Mucosa of rectum (tissue), 2 donors: ENCODE measurements at regions not wholly inside any gene's neighbourhood (a gene's known extent, or its start where the extent isn't known, plus 50 kb on each side); places are given as distances from the start of the nearest gene placed in this dataset.

Source experiments
- H3K27ac ChIP-seq, 2 donors: one replicate each; pipeline ENCODE4 v1.7.0; 2013; ENCODE audit warnings: inconsistent platforms in 2 of 2, low read depth in 2 of 2, low read length in 2 of 2
- H3K27me3 ChIP-seq, 2 donors: one replicate each; pipeline ENCODE4 v1.7.0; 2013; ENCODE audit warnings: low read length in 2 of 2; ENCODE audit not compliant: control insufficient read depth in 2 of 2, insufficient read depth in 2 of 2
- H3K36me3 ChIP-seq, 2 donors: one replicate each; pipeline ENCODE4 v1.7.0; 2013; ENCODE audit warnings: low read length in 2 of 2; ENCODE audit not compliant: control insufficient read depth in 2 of 2, insufficient read depth in 2 of 2
- H3K4me1 ChIP-seq, 2 donors: one replicate each; pipeline ENCODE4 v1.7.0; 2013; ENCODE audit warnings: low read length in 2 of 2, mild to moderate bottlenecking in 1 of 2; ENCODE audit not compliant: control insufficient read depth in 2 of 2, insufficient read depth in 2 of 2
- H3K4me3 ChIP-seq, 2 donors: one replicate each; pipeline ENCODE4 v1.7.0; 2013; ENCODE audit warnings: low read length in 2 of 2
- H3K9ac ChIP-seq, 2 donors: one replicate each; pipeline ENCODE4 v1.7.0; 2013; ENCODE audit warnings: low read length in 2 of 2, low read depth in 1 of 2, mild to moderate bottlenecking in 1 of 2
- H3K9me3 ChIP-seq, 2 donors: one replicate each; pipeline ENCODE4 v1.7.0; 2013; ENCODE audit warnings: low read length in 2 of 2; ENCODE audit not compliant: control insufficient read depth in 2 of 2
- donor health status: healthy.
- donor health status: Normal muscosa, but diverticular disease.

GRCh38 chr3:30252474-30252873, 353.9 kb upstream of the TGFBR2 start:
- Histone ChIP-seq H3K9me3 (no peaks in the 10 kb centered on the region), H3K27me3 (no peaks in the 10 kb centered on the region), H3K27ac (no peak overlapping the region), H3K9ac (no peak overlapping the region), H3K4me1 (no peaks in the 10 kb centered on the region), H3K4me3 (no peak overlapping the region), H3K36me3 (no peaks in the 10 kb centered on the region)

DNA sequence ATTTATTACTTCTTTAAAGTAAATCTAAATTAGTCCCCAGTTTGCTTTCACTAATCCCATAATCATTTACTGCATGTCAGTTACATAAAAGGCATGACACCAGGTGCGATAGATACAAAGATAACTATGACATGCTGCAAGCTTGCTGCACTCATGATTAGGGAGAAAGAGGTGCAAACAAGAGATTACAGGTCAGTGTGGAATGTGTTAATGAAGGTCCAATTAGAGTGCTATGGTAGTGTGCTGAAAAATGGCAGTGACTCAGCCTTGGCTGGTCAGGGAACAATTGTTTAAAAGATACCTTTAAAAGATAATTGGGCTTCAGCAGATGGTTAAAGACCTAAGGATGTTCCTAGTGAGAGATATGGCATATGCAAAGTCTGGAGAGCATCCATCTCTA, 352.6 kb upstream of the TGFBR2 start:
- H3K9ac ChIP-seq: no peak overlapping the region
- peaks cover 0 to 3% of the 10 kb centered on the region in 2 donors for H3K4me1 ChIP-seq
- no peak overlapping the region for H3K27ac ChIP-seq

DNA sequence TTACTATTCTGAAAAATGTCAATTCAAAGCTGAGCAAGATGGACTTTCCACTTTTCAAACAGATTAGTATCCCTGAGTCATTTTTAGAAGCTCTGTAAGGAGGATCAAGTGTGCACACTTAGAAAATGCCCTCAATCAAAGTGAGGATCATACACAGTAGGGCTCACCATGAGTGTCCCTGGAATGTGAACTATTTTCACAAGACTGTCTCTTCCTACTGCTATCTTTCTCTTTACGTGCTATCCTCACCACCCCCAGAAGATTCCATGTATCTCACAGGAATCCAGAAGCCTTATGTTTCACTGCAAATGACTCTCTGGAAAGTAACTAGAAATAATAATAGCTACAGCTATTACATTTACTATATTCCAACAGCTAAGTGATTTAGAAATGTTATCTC, 349.9 kb upstream of the TGFBR2 start:
- no peaks in the 10 kb centered on the region for H3K9me3 ChIP-seq

More for the DNA sequence above, 352.6 kb upstream of the TGFBR2 start:
- Histone ChIP-seq H3K27me3 (no peaks in the 10 kb centered on the region), H3K9me3 (no peaks in the 10 kb centered on the region), H3K36me3 (no peaks in the 10 kb centered on the region), H3K4me3 (no peak overlapping the region)

GRCh38 chr3:30258426-30259392, 347.7 kb upstream of the TGFBR2 start:
- Histone ChIP-seq H3K27me3 (no peaks in the 10 kb centered on the region), H3K9me3 (no peaks in the 10 kb centered on the region), H3K27ac (no peak overlapping the region)

More for the DNA sequence above, 349.9 kb upstream of the TGFBR2 start:
- no peaks in the 10 kb centered on the region for H3K27me3 ChIP-seq
- no peak overlapping the region for H3K27ac ChIP-seq
- H3K9ac ChIP-seq: no peak overlapping the region
- H3K4me3 ChIP-seq: no peak overlapping the region
- peaks cover 0 to 3% of the 10 kb centered on the region in 2 donors for H3K4me1 ChIP-seq
- H3K36me3 ChIP-seq: no peaks in the 10 kb centered on the region

GRCh38 chr3:30259730-30260129, 346.7 kb upstream of the TGFBR2 start:
- Histone ChIP-seq H3K27ac (no peak overlapping the region), H3K36me3 (no peaks in the 10 kb centered on the region), H3K4me3 (no peak overlapping the region), H3K9me3 (no peaks in the 10 kb centered on the region), H3K27me3 (no peaks in the 10 kb centered on the region), H3K4me1 (peaks cover 0 to 3% of the 10 kb centered on the region in 2 donors), H3K9ac (no peak overlapping the region)

More at GRCh38 chr3:30258426-30259392, 347.7 kb upstream of the TGFBR2 start:
- Histone ChIP-seq H3K36me3 (no peaks in the 10 kb centered on the region), H3K4me1 (peaks cover 0 to 3% of the 10 kb centered on the region in 2 donors), H3K9ac (no peak overlapping the region), H3K4me3 (no peak overlapping the region)

DNA sequence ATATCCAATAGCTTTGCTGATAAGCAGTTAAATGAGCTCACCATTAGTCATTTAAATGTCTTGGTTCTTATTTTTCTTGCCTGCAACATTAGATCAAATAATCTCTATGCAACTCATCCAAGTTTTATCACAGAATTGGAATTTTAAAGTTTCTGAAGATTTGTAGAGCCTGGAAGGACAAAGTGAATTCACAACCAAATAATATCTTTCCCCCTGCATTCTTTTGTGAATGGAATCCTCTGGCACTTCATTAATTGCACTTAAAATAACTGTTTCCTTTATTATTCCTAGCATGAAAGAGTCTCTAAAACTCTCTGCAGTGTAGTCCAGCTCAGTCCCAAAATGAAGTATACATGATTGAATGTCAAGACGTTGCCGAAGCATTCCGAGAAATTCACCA, 345.6 kb upstream of the TGFBR2 start:
- Histone ChIP-seq H3K4me3 (no peak overlapping the region), H3K9ac (no peak overlapping the region), H3K27me3 (no peaks in the 10 kb centered on the region), H3K4me1 (peaks cover 0 to 3% of the 10 kb centered on the region in 2 donors), H3K36me3 (no peaks in the 10 kb centered on the region), H3K9me3 (no peaks in the 10 kb centered on the region), H3K27ac (no peak overlapping the region)

- no peak overlapping the region for H3K27ac ChIP-seq
- no peaks in the 10 kb centered on the region for H3K36me3 ChIP-seq
- no peak overlapping the region for H3K4me3 ChIP-seq
- peaks cover 0 to 3% of the 10 kb centered on the region in 2 donors for H3K4me1 ChIP-seq
- no peaks in the 10 kb centered on the region for H3K9me3 ChIP-seq
- H3K9ac ChIP-seq: no peak overlapping the region
- H3K27me3 ChIP-seq: no peaks in the 10 kb centered on the region
Measured at GRCh38 chr3:30263238-30263924, 343.0 kb upstream of the TGFBR2 start.

GRCh38 chr3:30263925-30264313, 342.5 kb upstream of the TGFBR2 start:
- no peaks in the 10 kb centered on the region for H3K9me3 ChIP-seq
- H3K27ac ChIP-seq: no peak overlapping the region
- no peaks in the 10 kb centered on the region for H3K36me3 ChIP-seq
- no peaks in the 10 kb centered on the region for H3K4me1 ChIP-seq
- H3K4me3 ChIP-seq: no peak overlapping the region
- no peaks in the 10 kb centered on the region for H3K27me3 ChIP-seq
- H3K9ac ChIP-seq: no peak overlapping the region

- no peak overlapping the region for H3K4me3 ChIP-seq
- H3K36me3 ChIP-seq: no peaks in the 10 kb centered on the region
- H3K27me3 ChIP-seq: no peaks in the 10 kb centered on the region
- H3K9ac ChIP-seq: no peak overlapping the region
- H3K9me3 ChIP-seq: no peaks in the 10 kb centered on the region
- no peak overlapping the region for H3K27ac ChIP-seq
- H3K4me1 ChIP-seq: no peaks in the 10 kb centered on the region
Measured at GRCh38 chr3:30266524-30266923, 339.9 kb upstream of the TGFBR2 start.

DNA sequence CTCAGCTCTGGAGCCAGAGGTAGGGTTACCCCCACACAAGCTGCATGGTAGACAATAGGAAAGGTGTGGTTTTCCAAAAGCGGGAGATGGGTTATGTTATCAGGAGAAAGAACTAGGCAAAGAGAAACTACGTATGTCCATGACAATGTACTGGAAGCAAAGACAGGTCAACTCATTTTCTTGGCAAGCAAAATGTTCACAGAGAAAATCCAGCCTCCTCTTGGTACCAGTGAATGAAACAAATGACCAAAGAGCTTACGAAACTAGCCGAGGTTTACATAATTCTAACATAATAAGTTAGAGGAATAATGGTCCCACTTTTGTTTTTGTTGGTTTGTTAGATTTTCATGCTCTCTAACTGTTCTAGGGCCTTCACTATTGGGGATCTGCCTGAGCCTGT, 338.1 kb upstream of the TGFBR2 start:
- no peaks in the 10 kb centered on the region for H3K9me3 ChIP-seq
- H3K4me1 ChIP-seq: no peaks in the 10 kb centered on the region
- H3K27me3 ChIP-seq: no peaks in the 10 kb centered on the region
- H3K36me3 ChIP-seq: no peaks in the 10 kb centered on the region
- H3K9ac ChIP-seq: no peak overlapping the region
- no peak overlapping the region for H3K4me3 ChIP-seq
- H3K27ac ChIP-seq: no peak overlapping the region
